G401.6 (cell line): ENCODE measurements at regions not wholly inside any gene's neighbourhood (a gene's known extent, or its start where the extent isn't known, plus 50 kb on each side); places are given as distances from the start of the nearest gene placed in this dataset.

ENCODE experiments used
- FAIRE-seq: peaks from 2 replicates; lab custom pipeline; 2012; peaks lifted over from hg19 to GRCh38; lab: Jason Lieb, UNC

DNA sequence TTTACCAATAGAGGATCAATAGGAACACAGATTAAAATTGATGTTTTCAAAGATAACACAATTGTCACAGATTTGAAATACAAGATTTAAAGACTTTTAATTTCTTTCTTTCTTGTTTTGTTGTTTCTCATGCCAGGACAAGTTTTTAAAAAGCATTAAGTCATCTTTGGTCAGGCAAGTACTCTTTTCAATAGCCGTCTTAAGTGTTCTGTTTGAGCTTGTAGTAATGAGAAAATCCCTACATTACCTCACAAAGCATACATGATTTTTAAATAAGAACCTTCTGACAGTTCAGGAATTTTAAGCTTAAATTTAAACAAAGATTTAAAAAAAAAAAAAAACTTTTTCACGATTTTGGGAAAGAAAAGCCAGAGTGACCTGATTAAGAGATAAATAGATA, 216.3 kb upstream of the PRR20A start:
- no peak for FAIRE-seq

GRCh38 chr13:56932104-56932503, 208.6 kb upstream of the PRR20A start:
- no peak for FAIRE-seq

DNA sequence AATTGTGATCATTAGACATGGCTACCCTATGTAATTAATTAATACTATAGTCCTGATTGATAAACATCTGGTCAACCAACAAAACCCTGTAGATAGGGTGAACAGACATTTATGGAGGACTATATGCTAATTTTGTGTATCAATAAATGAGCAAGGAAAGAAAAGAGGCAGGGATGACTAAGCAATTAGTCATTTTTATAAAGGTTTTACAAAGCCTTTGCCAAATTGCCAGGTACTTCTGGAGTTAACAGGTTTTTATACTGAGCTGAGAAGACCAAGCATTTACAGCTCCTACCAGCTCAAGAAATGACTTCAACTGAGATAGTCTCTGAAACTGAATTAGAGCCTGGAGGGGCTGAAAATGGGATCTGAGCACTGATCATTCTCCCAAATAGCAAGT, 186.8 kb upstream of the PRR20A start:
- no peak for FAIRE-seq

DNA sequence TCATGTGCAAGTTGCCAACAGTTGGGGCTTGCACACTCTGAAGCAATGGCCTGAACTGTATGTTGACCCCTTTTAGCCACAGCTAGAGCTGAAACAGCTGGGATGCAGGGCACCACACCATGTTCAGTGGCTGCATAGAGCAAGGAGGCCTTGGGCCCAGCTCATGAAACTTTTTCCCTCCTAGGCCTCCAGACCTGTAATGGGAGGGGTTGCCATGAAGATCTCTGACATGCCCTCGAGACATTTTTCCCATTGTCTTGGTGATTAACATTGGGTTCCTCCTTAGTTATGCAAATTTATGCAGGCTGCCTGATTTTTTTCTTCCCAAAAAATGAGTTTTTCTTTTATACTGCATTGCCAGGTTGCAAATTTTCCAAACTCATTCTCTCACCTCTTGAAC, 165.1 kb upstream of the PRR20A start:
- FAIRE-seq, result no peak

GRCh38 chr13:56980856-56981255, 159.9 kb upstream of the PRR20A start:
- FAIRE-seq, result no peak

GRCh38 chr13:56986121-56986520, 154.6 kb upstream of the PRR20A start:
- no peak for FAIRE-seq

DNA sequence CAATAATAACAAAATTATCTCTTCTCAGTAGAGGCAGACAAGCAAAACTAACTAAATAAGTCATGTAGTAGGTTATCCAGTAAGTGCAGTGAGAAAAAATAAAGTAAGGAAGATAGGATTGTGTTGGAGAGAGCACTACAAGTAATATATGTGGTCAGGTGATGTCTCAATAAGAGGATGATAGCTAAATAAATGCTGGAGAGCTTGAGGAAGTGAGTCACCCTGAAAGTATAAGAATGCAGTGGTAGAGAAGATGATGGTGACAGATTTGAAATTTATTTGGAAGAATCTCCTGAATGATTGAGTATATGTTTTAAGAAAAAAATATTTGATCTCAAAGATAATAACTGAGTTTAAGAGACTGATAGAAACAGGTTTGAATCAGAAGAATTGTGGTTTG, 152.2 kb upstream of the PRR20A start:
- no peak for FAIRE-seq

- no peak for FAIRE-seq
Measured at GRCh38 chr13:57003682-57004081, 137.0 kb upstream of the PRR20A start.

- no peak for FAIRE-seq
Measured at GRCh38 chr13:57017357-57017756, 123.4 kb upstream of the PRR20A start.

GRCh38 chr13:57018915-57019314, 121.8 kb upstream of the PRR20A start:
- FAIRE-seq, result no peak

DNA sequence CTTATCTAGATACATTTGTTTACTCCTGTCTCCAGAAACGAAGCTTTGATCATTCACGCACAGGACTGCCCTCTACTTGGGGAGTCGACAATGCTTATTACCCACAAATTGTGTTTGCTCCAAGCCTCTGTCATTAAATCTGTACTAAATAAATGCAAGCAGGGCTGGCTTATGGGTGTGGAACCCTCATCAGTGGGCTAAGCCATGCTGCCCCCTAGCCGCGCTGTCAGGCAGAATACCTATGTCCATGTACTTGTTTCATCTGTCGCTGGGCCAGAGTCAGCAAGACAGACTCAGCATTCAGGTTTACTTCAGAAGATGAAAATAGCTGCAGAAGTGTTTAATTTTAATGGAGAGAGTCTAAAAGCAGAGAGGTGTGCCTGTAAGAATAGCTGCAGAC, 110.0 kb upstream of the PRR20A start:
- no peak for FAIRE-seq

DNA sequence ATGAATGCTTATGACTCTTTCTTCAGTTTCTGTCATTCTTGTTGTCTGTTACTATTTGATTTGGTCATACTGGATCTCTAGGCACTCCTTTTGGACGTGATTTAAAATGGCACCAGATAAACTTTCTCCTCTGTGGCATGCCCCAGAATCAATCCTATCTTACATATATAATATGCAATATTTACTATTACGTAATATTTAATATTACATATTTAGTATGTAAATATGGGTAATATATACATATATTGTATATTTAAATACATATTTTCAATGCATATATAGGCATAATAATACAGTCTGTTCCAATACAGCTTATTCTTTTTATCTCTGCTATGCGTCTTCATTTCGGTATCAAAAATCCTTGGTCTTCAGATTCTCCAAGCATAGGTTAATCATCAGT, 104.4 kb upstream of the PRR20A start:
- no peak for FAIRE-seq

DNA sequence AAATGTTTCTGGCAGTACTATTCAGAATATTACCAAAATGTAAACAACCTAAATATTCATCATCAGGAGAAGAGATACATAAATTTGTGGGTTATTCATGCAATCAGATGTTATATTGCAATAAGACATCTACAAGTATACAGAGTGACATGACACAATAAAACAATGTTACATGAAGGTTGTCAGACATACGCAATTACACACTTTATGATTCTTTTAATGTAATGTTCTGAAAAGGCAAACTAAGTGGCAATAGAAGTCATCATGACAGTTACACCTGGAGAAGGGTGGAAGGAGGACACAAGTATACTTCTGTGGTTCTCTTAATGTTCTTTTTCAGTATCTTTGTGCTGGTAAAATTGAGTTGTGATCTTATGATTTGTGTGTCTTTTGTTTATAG, 95.8 kb upstream of the PRR20A start:
- no peak for FAIRE-seq

DNA sequence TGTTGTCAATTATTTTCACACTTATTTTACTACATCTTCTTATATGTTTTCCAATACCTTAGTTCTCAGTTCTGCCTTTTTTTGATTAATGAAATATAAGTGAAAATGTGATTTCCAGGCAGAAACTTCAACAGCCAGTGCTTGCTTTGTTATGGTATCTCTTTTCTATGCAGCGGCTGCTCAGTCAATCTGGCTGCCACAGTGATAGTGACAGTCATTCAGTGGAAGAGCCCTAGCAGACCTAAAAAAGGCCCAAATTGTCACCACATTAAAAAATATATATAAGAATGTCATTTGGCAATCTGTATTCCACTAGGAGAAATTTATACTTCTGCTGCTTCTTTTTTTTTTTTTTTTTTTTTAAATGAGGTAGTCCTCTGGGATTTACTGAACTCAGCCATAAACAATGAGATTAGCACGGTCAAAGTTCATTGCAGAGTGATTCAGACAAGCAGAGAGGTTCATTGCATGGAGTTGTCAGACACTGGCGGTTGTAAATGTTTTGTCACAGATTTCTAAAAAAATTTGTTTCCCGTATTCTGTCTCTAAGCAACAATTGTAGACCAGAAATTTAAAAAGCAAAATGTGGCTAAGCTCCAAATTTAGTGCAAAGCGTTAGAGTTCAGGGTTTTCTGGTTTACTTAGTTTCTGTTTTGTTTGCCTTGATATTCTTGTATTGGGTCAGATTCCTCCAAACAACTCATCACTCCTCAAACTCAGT, 94.7 kb upstream of the PRR20A start:
- no peak for FAIRE-seq

GRCh38 chr13:57056601-57057180, 84.0 kb upstream of the PRR20A start:
- FAIRE-seq, result no peak

GRCh38 chr13:57063007-57063406, 77.7 kb upstream of the PRR20A start:
- FAIRE-seq, result no peak

DNA sequence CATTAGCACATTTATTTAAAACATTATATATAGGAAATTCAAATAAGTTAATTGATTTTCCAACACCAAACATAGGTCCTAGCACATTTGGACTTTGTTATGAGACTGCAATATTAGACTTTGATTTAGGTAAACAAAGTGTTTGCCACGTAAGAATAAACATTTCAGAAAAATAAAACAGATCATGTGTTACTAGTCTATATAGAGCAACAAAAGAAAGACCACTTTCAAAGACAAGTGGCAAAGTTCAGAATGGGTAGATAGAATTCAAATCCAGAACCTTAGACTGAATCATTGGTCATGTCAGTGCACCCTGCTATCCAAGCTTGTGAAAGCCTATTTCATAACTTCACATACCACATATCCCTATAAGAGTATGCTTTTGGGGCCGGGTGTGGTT, 66.7 kb upstream of the PRR20A start:
- FAIRE-seq, result no peak

DNA sequence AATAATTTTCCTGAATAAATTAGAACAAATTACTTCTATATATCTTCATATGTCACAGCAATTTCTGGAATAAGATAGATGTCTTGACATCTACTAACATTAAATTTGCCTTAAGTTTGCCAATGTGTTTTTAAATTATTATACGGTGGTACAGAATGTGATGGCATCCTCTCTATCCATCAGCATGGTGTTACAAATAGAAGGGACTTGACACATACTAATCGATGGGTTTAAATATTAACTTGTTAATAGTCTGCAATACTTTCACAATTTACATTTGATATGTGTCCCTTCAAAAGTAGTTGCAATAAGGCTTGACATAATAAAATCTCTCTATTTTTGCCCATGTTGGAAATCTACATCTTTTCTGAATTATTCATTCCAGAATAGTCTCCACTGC, 65.1 kb upstream of the PRR20A start:
- FAIRE-seq, result no peak

DNA sequence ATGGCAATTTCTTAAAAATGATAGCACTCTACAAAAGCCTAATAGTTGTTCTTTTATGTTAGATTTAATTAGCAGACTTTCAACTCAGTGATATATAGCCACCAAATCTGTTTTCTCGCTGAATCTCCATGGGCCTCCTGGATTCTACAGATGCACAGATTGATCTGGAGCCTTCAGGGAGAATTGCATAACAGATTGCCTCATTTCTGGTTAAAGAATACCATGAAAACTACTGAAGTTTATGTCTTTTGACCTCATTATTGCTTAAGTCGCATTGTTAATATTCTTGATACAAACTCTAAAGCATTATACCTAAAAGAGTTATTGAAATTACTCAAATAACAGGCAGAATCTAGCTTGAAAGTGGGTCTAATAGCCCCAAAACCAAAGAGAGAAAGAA, 53.7 kb upstream of the PRR20A start:
- no peak for FAIRE-seq
